Smooth muscle cell (in vitro differentiated cells): ENCODE measurements at regions not wholly inside any gene's neighbourhood (a gene's known extent, or its start where the extent isn't known, plus 50 kb on each side); places are given as distances from the start of the nearest gene placed in this dataset.
"Not testable (repeated sequence)": the region's sequence is repeated elsewhere in the genome, so short reads cannot be mapped to it uniquely, and the experiment has no call there.

Source experiments
- DNase-seq: peaks from one replicate; lab custom pipeline; 2025; ENCODE audit not compliant: unreplicated experiment; lab: John Stamatoyannopoulos, UW
- H2AFZ ChIP-seq: fragments of 200-600 bp; sonication (generic); 2 replicates; pipeline ENCODE4 v1.6.0; 2016; ENCODE audit warnings: antibody characterized with exemption, low read depth, mild to moderate bottlenecking
- H3F3A ChIP-seq: fragments of 200-600 bp; sonication (generic); 2 replicates; pipeline ENCODE4 v1.6.0; 2017; ENCODE audit warnings: antibody characterized with exemption, low read depth
- H3K27ac ChIP-seq: fragments of 200-600 bp; sonication (generic); 2 replicates; pipeline ENCODE4 v1.5.1; 2016; ENCODE audit warnings: low read depth, mild to moderate bottlenecking
- H3K27me3 ChIP-seq: fragments of 200-600 bp; sonication (generic); 2 replicates; pipeline ENCODE4 v1.6.1; 2016; ENCODE audit warnings: low read depth, mild to moderate bottlenecking
- H3K36me3 ChIP-seq: fragments of 200-600 bp; sonication (generic); 2 replicates; pipeline ENCODE4 v1.5.1; 2016; ENCODE audit warnings: low read depth
- H3K4me1 ChIP-seq: fragments of 200-600 bp; sonication (generic); 2 replicates; pipeline ENCODE4 v1.5.1; 2016; ENCODE audit warnings: low read depth
- H3K4me2 ChIP-seq: fragments of 200-600 bp; sonication (generic); 2 replicates; pipeline ENCODE4 v1.6.0; 2016; ENCODE audit warnings: mild to moderate bottlenecking
- H3K4me3 ChIP-seq: fragments of 200-600 bp; sonication (generic); 2 replicates; pipeline ENCODE4 v1.5.1; 2016; ENCODE audit warnings: mild to moderate bottlenecking
- H3K79me2 ChIP-seq: fragments of 200-600 bp; sonication (generic); 2 replicates; pipeline ENCODE4 v1.6.0; 2016; ENCODE audit warnings: low read depth, mild to moderate bottlenecking
- H3K9ac ChIP-seq: fragments of 200-600 bp; sonication (generic); 2 replicates; pipeline ENCODE4 v1.6.0; 2016; ENCODE audit warnings: low read depth
- H3K9me3 ChIP-seq: fragments of 200-600 bp; sonication (generic); replicated peaks from 2 replicates; pipeline ENCODE4 v1.5.1; 2016; ENCODE audit warnings: low read depth
- H4K20me1 ChIP-seq: fragments of 200-600 bp; sonication (generic); 2 replicates; pipeline ENCODE4 v1.6.0; 2016; ENCODE audit warnings: low read depth
- WGBS: methylation state at CpG from one replicate; pipeline ENCODE4 v1.1.7; 2016; ENCODE audit warnings: low lambda C conversion rate; 5-methylcytosine and 5-hydroxymethylcytosine counted together
- TF ChIP-seq, protein P1 (sequence below): fragments of 200-600 bp; sonication (generic); IDR thresholded peaks from 2 replicates; pipeline ENCODE4 v1.5.1; 2017; ENCODE audit warnings: borderline replicate concordance, mild to moderate bottlenecking, antibody characterized with exemption; ENCODE audit not compliant: insufficient read depth, poor library complexity, severe bottlenecking

DNA sequence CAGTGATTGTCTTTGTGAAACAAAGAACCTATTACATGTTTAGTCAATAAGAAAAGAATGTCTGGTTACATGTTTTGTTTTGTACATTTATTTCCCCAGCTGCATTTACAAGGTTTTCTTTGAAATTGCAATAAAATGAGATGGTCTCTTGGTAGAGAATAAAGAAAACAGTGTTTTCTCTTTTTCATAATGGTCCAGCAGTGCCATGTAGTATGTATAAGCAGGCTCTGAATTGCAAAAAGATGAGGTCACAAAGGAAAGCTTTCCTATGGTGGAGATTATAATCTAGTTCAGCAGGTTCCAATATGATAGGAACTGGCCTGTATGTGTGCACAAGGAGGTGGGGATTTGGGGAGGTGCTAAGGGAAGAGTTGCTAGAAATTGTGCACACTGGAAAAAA is 1417.3 kb downstream of the STIM2 start:
- H3K36me3 ChIP-seq = no peaks in the 10 kb centered on the region
- peak overlapping the region; percentile 58 for H3K9ac ChIP-seq

DNA sequence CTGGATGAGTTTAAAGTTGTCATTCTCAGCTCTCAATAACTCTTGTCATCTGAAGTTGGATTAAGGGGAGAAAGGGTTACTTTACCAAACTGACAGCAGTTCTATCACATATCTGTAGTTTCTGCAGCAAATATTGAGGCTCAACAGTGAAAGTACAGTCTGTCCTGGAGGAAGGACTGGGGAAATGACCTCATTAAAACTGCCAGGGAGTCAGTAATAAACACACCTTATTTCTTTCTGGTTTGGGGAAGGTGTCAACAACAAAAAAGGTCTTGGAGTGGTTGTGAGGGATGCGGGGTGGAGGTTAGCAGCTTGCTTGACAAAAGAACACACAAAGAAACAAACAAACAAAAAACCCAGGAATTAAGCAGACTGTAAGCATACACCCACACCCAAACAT is 1418.0 kb downstream of the STIM2 start:
- TF ChIP-seq, protein P1, sequence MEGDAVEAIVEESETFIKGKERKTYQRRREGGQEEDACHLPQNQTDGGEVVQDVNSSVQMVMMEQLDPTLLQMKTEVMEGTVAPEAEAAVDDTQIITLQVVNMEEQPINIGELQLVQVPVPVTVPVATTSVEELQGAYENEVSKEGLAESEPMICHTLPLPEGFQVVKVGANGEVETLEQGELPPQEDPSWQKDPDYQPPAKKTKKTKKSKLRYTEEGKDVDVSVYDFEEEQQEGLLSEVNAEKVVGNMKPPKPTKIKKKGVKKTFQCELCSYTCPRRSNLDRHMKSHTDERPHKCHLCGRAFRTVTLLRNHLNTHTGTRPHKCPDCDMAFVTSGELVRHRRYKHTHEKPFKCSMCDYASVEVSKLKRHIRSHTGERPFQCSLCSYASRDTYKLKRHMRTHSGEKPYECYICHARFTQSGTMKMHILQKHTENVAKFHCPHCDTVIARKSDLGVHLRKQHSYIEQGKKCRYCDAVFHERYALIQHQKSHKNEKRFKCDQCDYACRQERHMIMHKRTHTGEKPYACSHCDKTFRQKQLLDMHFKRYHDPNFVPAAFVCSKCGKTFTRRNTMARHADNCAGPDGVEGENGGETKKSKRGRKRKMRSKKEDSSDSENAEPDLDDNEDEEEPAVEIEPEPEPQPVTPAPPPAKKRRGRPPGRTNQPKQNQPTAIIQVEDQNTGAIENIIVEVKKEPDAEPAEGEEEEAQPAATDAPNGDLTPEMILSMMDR = no peak
- no peaks in the 10 kb centered on the region for H4K20me1 ChIP-seq
- no peak for DNase-seq
- no peaks in the 10 kb centered on the region for H3F3A ChIP-seq
- H3K4me3 ChIP-seq = no peak overlapping the region
- H2AFZ ChIP-seq = peak overlapping the region; percentile 10
- 54% methylated on average over 1 of the region's 1 CpG for WGBS
- H3K27me3 ChIP-seq = no peaks in the 10 kb centered on the region
- H3K9me3 ChIP-seq = peaks cover 4% of the 10 kb centered on the region
- H3K9ac ChIP-seq = peak overlapping the region; percentile 66
- H3K79me2 ChIP-seq = no peaks in the 10 kb centered on the region
- H3K27ac ChIP-seq = peak overlapping the region; percentile 91
- H3K36me3 ChIP-seq = no peaks in the 10 kb centered on the region
- H3K4me2 ChIP-seq = no peak overlapping the region
- peaks cover 16% of the 10 kb centered on the region for H3K4me1 ChIP-seq

More for the DNA sequence above, 1417.3 kb downstream of the STIM2 start:
- Histone ChIP-seq H3K27ac (peak overlapping the region; percentile 91), H4K20me1 (no peaks in the 10 kb centered on the region), H3F3A (no peaks in the 10 kb centered on the region), H3K9me3 (no peaks in the 10 kb centered on the region), H3K27me3 (no peaks in the 10 kb centered on the region), H3K4me2 (peak overlapping the region; percentile 31), H3K4me1 (peaks cover 16% of the 10 kb centered on the region), H3K79me2 (no peaks in the 10 kb centered on the region), H3K4me3 (no peak overlapping the region), H2AFZ (peak overlapping the region; percentile 39)
- DNase-seq = no peak
- TF ChIP-seq, protein P1 = no peak

DNA sequence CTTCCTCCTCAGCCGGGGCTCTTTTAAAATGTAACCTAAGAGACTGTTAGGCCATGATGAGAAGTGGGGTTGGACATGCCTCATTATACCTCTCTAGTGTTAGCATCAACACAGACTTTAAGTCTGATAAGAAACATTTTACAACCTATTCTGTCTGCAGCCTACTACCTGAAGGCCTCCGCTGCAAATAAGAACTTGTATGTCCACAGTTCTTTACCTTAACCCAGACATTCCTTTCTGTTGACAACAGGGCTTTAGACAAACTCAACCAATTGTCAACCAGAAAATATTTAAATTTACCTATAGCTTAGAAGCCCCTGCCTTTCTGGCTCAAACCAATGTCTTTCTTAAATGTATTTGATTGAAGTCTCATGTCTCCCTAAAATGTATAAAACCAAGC is 1418.6 kb downstream of the STIM2 start:
- Histone ChIP-seq H3K4me1 (peaks cover 16% of the 10 kb centered on the region), H3K9me3 (peaks cover 4% of the 10 kb centered on the region), H3K36me3 (no peaks in the 10 kb centered on the region), H3K9ac (peak overlapping the region; percentile 66), H3K4me2 (no peak overlapping the region), H4K20me1 (no peaks in the 10 kb centered on the region), H3F3A (no peaks in the 10 kb centered on the region), H3K27me3 (no peaks in the 10 kb centered on the region), H3K4me3 (no peak overlapping the region), H3K79me2 (no peaks in the 10 kb centered on the region), H2AFZ (peak overlapping the region; percentile 10), H3K27ac (peak overlapping the region; percentile 91)
- TF ChIP-seq, protein P1 = no peak
- DNase-seq = no peak
- 82% methylated on average over 2 of the region's 2 CpGs for WGBS

DNA sequence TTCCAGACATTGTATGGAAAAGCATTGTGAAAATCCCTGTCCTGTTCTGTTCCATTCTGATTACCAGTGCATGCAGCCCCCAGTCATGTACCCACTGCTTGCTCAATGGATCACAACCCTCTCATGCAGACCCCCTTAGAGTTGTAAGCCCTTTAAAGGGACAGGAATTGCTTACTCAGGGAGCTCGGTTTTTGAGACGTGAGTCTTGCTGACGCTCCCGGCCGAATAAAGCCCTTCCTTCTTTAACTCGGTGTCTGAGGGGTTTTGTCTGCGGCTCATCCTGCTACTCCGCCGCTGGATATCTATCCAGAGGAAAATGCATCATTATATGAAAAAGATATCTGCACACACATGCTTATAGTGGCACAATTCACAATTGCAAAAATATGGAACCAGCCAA is 1425.6 kb downstream of the STIM2 start:
- not testable (repeated sequence) for DNase-seq, H3K9me3 ChIP-seq, H4K20me1 ChIP-seq, H3K27me3 ChIP-seq, H3K4me3 ChIP-seq, H2AFZ ChIP-seq, H3K9ac ChIP-seq, H3K79me2 ChIP-seq, H3K36me3 ChIP-seq, H3F3A ChIP-seq, H3K4me2 ChIP-seq
- peak overlapping the region; percentile 91 for H3K27ac ChIP-seq
- 97% methylated on average over 9 of the region's 9 CpGs for WGBS
- H3K4me1 ChIP-seq = peaks cover 12% of the 10 kb centered on the region
